H9 (cell line): ENCODE measurements at regions not wholly inside any gene's neighbourhood (a gene's known extent, or its start where the extent isn't known, plus 50 kb on each side); places are given as distances from the start of the nearest gene placed in this dataset.

ENCODE experiments used
- DNase-seq: peaks from one replicate; pipeline ENCODE4 v3.0.0-alpha.2; 2017
- H2AFZ ChIP-seq: one replicate; pipeline ENCODE4 v1.6.1; 2013; ENCODE audit warnings: mild to moderate bottlenecking, low read length, control low read depth, moderate library complexity
- H2AK5ac ChIP-seq: 2 replicates; pipeline ENCODE4 v1.6.1; 2013; ENCODE audit warnings: low read length, control low read depth, mixed read lengths; ENCODE audit not compliant: insufficient read length
- H2BK120ac ChIP-seq: one replicate; pipeline ENCODE4 v1.6.1; 2013; ENCODE audit warnings: low read depth, mild to moderate bottlenecking, low read length, control low read depth, inconsistent platforms; ENCODE audit not compliant: poor library complexity, severe bottlenecking
- H2BK12ac ChIP-seq: 2 replicates; pipeline ENCODE4 v1.6.1; 2013; ENCODE audit warnings: low read length, control low read depth, mixed read lengths, low read depth; ENCODE audit not compliant: insufficient read length
- H2BK15ac ChIP-seq: 2 replicates; pipeline ENCODE4 v1.6.1; 2013; ENCODE audit warnings: low read depth, low read length, control low read depth
- H2BK20ac ChIP-seq: one replicate; pipeline ENCODE4 v1.6.1; 2013; ENCODE audit warnings: low read depth, mild to moderate bottlenecking, low read length, control low read depth, inconsistent platforms; ENCODE audit not compliant: poor library complexity, severe bottlenecking
- H2BK5ac ChIP-seq: 2 replicates; pipeline ENCODE4 v1.6.1; 2013; ENCODE audit warnings: low read length, control low read depth, mixed read lengths; ENCODE audit not compliant: insufficient read length
- H3K14ac ChIP-seq: 2 replicates; pipeline ENCODE4 v1.6.1; 2013; ENCODE audit warnings: low read length, control low read depth; ENCODE audit not compliant: insufficient read depth
- H3K18ac ChIP-seq: 2 replicates; pipeline ENCODE4 v1.6.1; 2013; ENCODE audit warnings: low read depth, mild to moderate bottlenecking, mixed read lengths, low read length, control low read depth; ENCODE audit not compliant: insufficient read length
- H3K23ac ChIP-seq: 2 replicates; pipeline ENCODE4 v1.6.1; 2013; ENCODE audit warnings: low read length, control low read depth, mixed read lengths, low read depth; ENCODE audit not compliant: insufficient read length
- H3K23me2 ChIP-seq: 2 replicates; pipeline ENCODE4 v1.6.1; 2013; ENCODE audit warnings: low read depth, mild to moderate bottlenecking, mixed read lengths, low read length, control low read depth; ENCODE audit not compliant: insufficient read length, poor library complexity, severe bottlenecking
- H3K27ac ChIP-seq: 2 replicates; pipeline ENCODE4 v1.5.1; 2013; ENCODE audit warnings: low read length, control low read depth, mixed read lengths, low read depth; ENCODE audit not compliant: insufficient read length
- H3K27me3 ChIP-seq: 2 replicates; pipeline ENCODE4 v1.6.1; 2013; ENCODE audit warnings: low read length, control low read depth, inconsistent platforms; ENCODE audit not compliant: insufficient read depth
- H3K4ac ChIP-seq: 2 replicates; pipeline ENCODE4 v1.6.1; 2013; ENCODE audit warnings: low read depth, mild to moderate bottlenecking, control low read depth, inconsistent platforms, low read length, moderate library complexity
- H3K4me1 ChIP-seq: 2 replicates; pipeline ENCODE4 v1.6.1; 2013; ENCODE audit warnings: low read length, control low read depth, inconsistent platforms; ENCODE audit not compliant: insufficient read depth
- H3K4me2 ChIP-seq: 2 replicates; pipeline ENCODE4 v1.6.1; 2013; ENCODE audit warnings: low read length, control low read depth, mixed read lengths; ENCODE audit not compliant: insufficient read length, insufficient read depth
- H3K56ac ChIP-seq: 2 replicates; pipeline ENCODE4 v1.6.1; 2013; ENCODE audit warnings: low read depth, mild to moderate bottlenecking, mixed read lengths, low read length, control low read depth; ENCODE audit not compliant: insufficient read length
- H3K79me1 ChIP-seq: 2 replicates; pipeline ENCODE4 v1.6.1; 2013; ENCODE audit warnings: low read depth, mild to moderate bottlenecking, moderate library complexity, low read length, control low read depth, inconsistent platforms; ENCODE audit not compliant: insufficient read depth, poor library complexity, severe bottlenecking
- H3K79me2 ChIP-seq: 2 replicates; pipeline ENCODE4 v1.6.1; 2013; ENCODE audit warnings: low read length, control low read depth, inconsistent platforms; ENCODE audit not compliant: insufficient read depth
- H3K9ac ChIP-seq: 2 replicates; pipeline ENCODE4 v1.6.1; 2013; ENCODE audit warnings: low read length, control low read depth, mixed read lengths; ENCODE audit not compliant: insufficient read length; ENCODE audit errors: extremely low read depth
- H3K9me3 ChIP-seq: one replicate; pipeline ENCODE4 v1.6.1; 2013; ENCODE audit warnings: low read depth, low read length, inconsistent platforms; ENCODE audit not compliant: control insufficient read depth
- H3T11ph ChIP-seq: one replicate; pipeline ENCODE4 v1.6.1; 2013; ENCODE audit warnings: mild to moderate bottlenecking, low read length, control low read depth, inconsistent platforms
- H4K20me1 ChIP-seq: one replicate; pipeline ENCODE4 v1.6.1; 2013; ENCODE audit not compliant: control insufficient read depth, insufficient read length, insufficient read depth
- H4K5ac ChIP-seq: 2 replicates; pipeline ENCODE4 v1.6.1; 2013; ENCODE audit warnings: low read depth, mild to moderate bottlenecking, mixed read lengths, low read length, control low read depth; ENCODE audit not compliant: insufficient read length
- H4K8ac ChIP-seq: replicated peaks from 2 replicates; pipeline ENCODE4 v1.6.1; 2013; ENCODE audit warnings: low read length, control low read depth, mixed read lengths, low read depth; ENCODE audit not compliant: insufficient read length
- H4K91ac ChIP-seq: 2 replicates; pipeline ENCODE4 v1.6.1; 2013; ENCODE audit warnings: low read depth, mild to moderate bottlenecking, moderate library complexity, mixed read lengths, low read length, control low read depth; ENCODE audit not compliant: insufficient read length
- H3K27ac Mint-ChIP-seq, 3 experiments: 2 replicates in 2 of 3; 3 replicates in 1 of 3; pipeline ENCODE4 v1.8.0; 2020 to 2021; ENCODE audit warnings: mixed read lengths in 3 of 3, mild to moderate bottlenecking in 1 of 3, moderate library complexity in 1 of 3
- H3K27me3 Mint-ChIP-seq: 2 replicates; pipeline ENCODE4 v1.8.0; 2021; ENCODE audit warnings: low read depth, mild to moderate bottlenecking, moderate library complexity, mixed read lengths
- H3K36me3 Mint-ChIP-seq, 3 experiments: 2 replicates in 2 of 3; 3 replicates in 1 of 3; pipeline ENCODE4 v1.8.0; 2020 to 2021; ENCODE audit warnings: low read depth in 3 of 3, mixed read lengths in 3 of 3; ENCODE audit not compliant: insufficient read depth in 1 of 3
- H3K4me1 Mint-ChIP-seq, 2 experiments: 2 replicates each; pipeline ENCODE4 v1.8.0; 2020; ENCODE audit warnings: mixed read lengths in 2 of 2
- H3K4me3 Mint-ChIP-seq, 2 experiments: 2 replicates in 1 of 2; 3 replicates in 1 of 2; pipeline ENCODE4 v1.8.0; 2020 to 2021; ENCODE audit warnings: mild to moderate bottlenecking in 2 of 2, mixed read lengths in 2 of 2, moderate library complexity in 1 of 2
- H3K9me3 Mint-ChIP-seq, 2 experiments: 2 replicates in 1 of 2; 3 replicates in 1 of 2; pipeline ENCODE4 v1.8.0; 2020; ENCODE audit warnings: mild to moderate bottlenecking in 2 of 2, mixed read lengths in 2 of 2, moderate library complexity in 1 of 2
- WGBS: extraction: QIAGEN DNeasy Blood & Tissue Kit; methylation state at CpG from one replicate; pipeline ENCODE4 v1.1.7; 2013; ENCODE audit warnings: missing lambda C conversion rate, low lambda C conversion rate, mixed read lengths; ENCODE audit not compliant: insufficient read length; ENCODE audit errors: extremely low coverage; 5-methylcytosine and 5-hydroxymethylcytosine counted together
- TF ChIP-seq, protein P1 (sequence below): fragments of 200-600 bp; sonication (generic); conservative IDR thresholded peaks from 3 replicates; pipeline ENCODE4 v1.8.0; 2021; ENCODE audit warnings: antibody characterized with exemption, mild to moderate bottlenecking

DNA sequence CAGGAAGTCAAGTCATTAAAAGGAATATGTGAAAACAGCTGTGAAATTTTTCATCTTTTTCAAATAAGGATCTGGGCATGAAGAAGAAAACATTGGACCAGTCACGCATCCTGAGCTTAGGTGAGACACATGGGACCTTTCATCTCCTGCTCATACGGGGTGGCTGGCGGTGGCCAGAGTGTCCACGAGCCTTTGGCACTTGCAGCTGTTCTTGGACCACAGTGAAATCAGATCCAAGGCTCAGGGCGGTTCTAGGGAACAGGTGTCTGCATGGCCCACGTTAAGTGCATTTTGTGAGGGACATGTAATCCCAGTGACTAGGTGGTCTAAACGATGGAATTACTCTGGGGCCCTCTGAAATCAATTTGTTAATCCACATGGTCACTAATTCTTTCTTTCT, 212.7 kb upstream of the COPS8 start:
- no peak overlapping the region for H3K9ac ChIP-seq

More for the DNA sequence above, 212.7 kb upstream of the COPS8 start:
- peaks cover 10% of the 10 kb centered on the region for H3K27me3 Mint-ChIP-seq
- H3K18ac ChIP-seq = no peak overlapping the region
- no peak overlapping the region for H2BK5ac ChIP-seq
- H2BK12ac ChIP-seq = no peak overlapping the region
- H3K79me2 ChIP-seq = no peaks in the 10 kb centered on the region
- H4K5ac ChIP-seq = no peak overlapping the region
- no CpG with 5 or more reads among the region's 7 CpGs for WGBS
- no peaks in the 10 kb centered on the region for H3K23me2 ChIP-seq
- no peak overlapping the region for H2AFZ ChIP-seq
- no peak overlapping the region for H2BK120ac ChIP-seq
- H3K4me3 Mint-ChIP-seq = no peak overlapping the region
- no peak overlapping the region for H2AK5ac ChIP-seq
- no peak overlapping the region for H3K4ac ChIP-seq
- no peak overlapping the region for H3K27ac Mint-ChIP-seq
- no peak overlapping the region for H3T11ph ChIP-seq
- no peak overlapping the region for H3K4me2 ChIP-seq
- H3K36me3 Mint-ChIP-seq = no peaks in the 10 kb centered on the region
- no peak overlapping the region for H3K23ac ChIP-seq
- TF ChIP-seq, protein P1, sequence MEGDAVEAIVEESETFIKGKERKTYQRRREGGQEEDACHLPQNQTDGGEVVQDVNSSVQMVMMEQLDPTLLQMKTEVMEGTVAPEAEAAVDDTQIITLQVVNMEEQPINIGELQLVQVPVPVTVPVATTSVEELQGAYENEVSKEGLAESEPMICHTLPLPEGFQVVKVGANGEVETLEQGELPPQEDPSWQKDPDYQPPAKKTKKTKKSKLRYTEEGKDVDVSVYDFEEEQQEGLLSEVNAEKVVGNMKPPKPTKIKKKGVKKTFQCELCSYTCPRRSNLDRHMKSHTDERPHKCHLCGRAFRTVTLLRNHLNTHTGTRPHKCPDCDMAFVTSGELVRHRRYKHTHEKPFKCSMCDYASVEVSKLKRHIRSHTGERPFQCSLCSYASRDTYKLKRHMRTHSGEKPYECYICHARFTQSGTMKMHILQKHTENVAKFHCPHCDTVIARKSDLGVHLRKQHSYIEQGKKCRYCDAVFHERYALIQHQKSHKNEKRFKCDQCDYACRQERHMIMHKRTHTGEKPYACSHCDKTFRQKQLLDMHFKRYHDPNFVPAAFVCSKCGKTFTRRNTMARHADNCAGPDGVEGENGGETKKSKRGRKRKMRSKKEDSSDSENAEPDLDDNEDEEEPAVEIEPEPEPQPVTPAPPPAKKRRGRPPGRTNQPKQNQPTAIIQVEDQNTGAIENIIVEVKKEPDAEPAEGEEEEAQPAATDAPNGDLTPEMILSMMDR = no peak
- H2BK15ac ChIP-seq = no peak overlapping the region
- no peaks in the 10 kb centered on the region for H3K9me3 ChIP-seq
- DNase-seq = no peak
- H3K27ac ChIP-seq = no peak overlapping the region
- no peak overlapping the region for H3K56ac ChIP-seq
- no peaks in the 10 kb centered on the region for H3K9me3 Mint-ChIP-seq
- H4K20me1 ChIP-seq = no peaks in the 10 kb centered on the region
- no peaks in the 10 kb centered on the region for H3K4me1 ChIP-seq
- H4K91ac ChIP-seq = no peak overlapping the region
- no peak overlapping the region for H3K14ac ChIP-seq
- no peaks in the 10 kb centered on the region for H3K27me3 ChIP-seq
- no peak overlapping the region for H2BK20ac ChIP-seq
- H3K4me1 Mint-ChIP-seq = peaks cover 9 to 19% of the 10 kb centered on the region in 2 experiments
- no peaks in the 10 kb centered on the region for H3K79me1 ChIP-seq
- no peak overlapping the region for H4K8ac ChIP-seq
